A673 (cell line): ENCODE measurements at regions not wholly inside any gene's neighbourhood (a gene's known extent, or its start where the extent isn't known, plus 50 kb on each side); places are given as distances from the start of the nearest gene placed in this dataset.

Experiments used
- BruUV-seq: library from RNA; stranded (reverse); fragments of 400-500 nt; replicated peaks from 2 replicates; lab custom pipeline; 2021; lab: Mats Ljungman, UMichigan
- CTCF ChIA-PET: fragments of 300-600 bp; sonication (Branson Sonifier 250); formaldehyde crosslinking; loops from one replicate; lab custom pipeline; 2022; ENCODE audit warnings: antibody characterized with exemption; lab: Charles Lee
- POLR2A ChIA-PET: fragments of 300-600 bp; sonication (Branson Sonifier 250); formaldehyde crosslinking; loops from one replicate; lab custom pipeline; 2022; ENCODE audit warnings: antibody characterized with exemption; ENCODE audit not compliant: low non-redundant PET; lab: Charles Lee
- DNase-seq: peaks from one replicate; pipeline ENCODE4 v3.0.0-alpha.2; 2015; ENCODE audit warnings: low spot score
- H3K27ac ChIP-seq: fragments of 200-600 bp; sonication (generic); 2 replicates; pipeline ENCODE4 v1.5.1; 2016; ENCODE audit warnings: mixed run types, low read depth, mild to moderate bottlenecking, mixed read lengths, antibody characterized with exemption, low read length; ENCODE audit not compliant: poor library complexity, severe bottlenecking
- H3K27me3 ChIP-seq: fragments of 200-600 bp; sonication (generic); replicated peaks from 2 replicates; pipeline ENCODE4 v1.6.1; 2017; ENCODE audit warnings: mixed run types, low read depth, mild to moderate bottlenecking, mixed read lengths, antibody characterized with exemption, low read length; ENCODE audit not compliant: insufficient read depth, poor library complexity
- H3K36me3 ChIP-seq: fragments of 200-600 bp; sonication (generic); 2 replicates; pipeline ENCODE4 v1.6.1; 2016; ENCODE audit warnings: mixed run types, mild to moderate bottlenecking, mixed read lengths, antibody characterized with exemption, low read length; ENCODE audit not compliant: insufficient read depth, poor library complexity, severe bottlenecking
- H3K4me1 ChIP-seq: fragments of 200-600 bp; sonication (generic); 2 replicates; pipeline ENCODE4 v1.6.1; 2017; ENCODE audit warnings: mixed run types, mild to moderate bottlenecking, mixed read lengths, antibody characterized with exemption, low read length; ENCODE audit not compliant: insufficient read depth, poor library complexity, severe bottlenecking
- H3K4me3 ChIP-seq: fragments of 200-600 bp; sonication (generic); 2 replicates; pipeline ENCODE4 v1.5.1; 2016; ENCODE audit warnings: low read depth, mixed run types, mild to moderate bottlenecking, mixed read lengths, low read length; ENCODE audit not compliant: poor library complexity, severe bottlenecking
- H3K9me3 ChIP-seq: fragments of 200-600 bp; sonication (generic); 2 replicates; pipeline ENCODE4 v1.6.1; 2016; ENCODE audit warnings: mixed run types, low read depth, mild to moderate bottlenecking, mixed read lengths, antibody characterized with exemption, low read length; ENCODE audit not compliant: poor library complexity, severe bottlenecking
- CTCF ChIP-seq: fragments of 300-800, 200-600 bp; sonication (generic); conservative IDR thresholded peaks from 2 replicates; pipeline ENCODE4 v1.5.1; 2017; ENCODE audit warnings: low read depth, mild to moderate bottlenecking, antibody characterized with exemption, low read length, moderate library complexity, mixed read lengths
- EZH2 ChIP-seq: fragments of 200-600 bp; sonication (generic); IDR thresholded peaks from 2 replicates; pipeline ENCODE4 v1.6.1; 2017; ENCODE audit warnings: borderline replicate concordance, low read depth, mild to moderate bottlenecking, mixed read lengths, antibody characterized with exemption, low read length; ENCODE audit not compliant: poor library complexity, severe bottlenecking
- intact Hi-C: fragments of 100-400 bp; cut with micrococcal nuclease; formaldehyde crosslinking; loops from one replicate; pipeline ENCODE4 v1.10.0; 2022; ENCODE audit not compliant: unreplicated experiment

- no peak overlapping the region for H3K4me3 ChIP-seq
- no peaks in the 10 kb centered on the region for H3K9me3 ChIP-seq
- POLR2A ChIA-PET, result no interaction called here
- TF ChIP-seq EZH2 (no peak), CTCF (no peak)
- intact Hi-C loops, result no loop called here
- H3K27ac ChIP-seq, result no peak overlapping the region
- H3K4me1 ChIP-seq, result no peaks in the 10 kb centered on the region
- H3K27me3 ChIP-seq, result no peaks in the 10 kb centered on the region
- no peaks in the 10 kb centered on the region for H3K36me3 ChIP-seq
- CTCF ChIA-PET, result no interaction called here
- BruUV-seq, result no TSS peak
- DNase-seq, result no peak
Measured at GRCh38 chr6:127030111-127030510, 88.4 kb upstream of the RSPO3 start.

DNA sequence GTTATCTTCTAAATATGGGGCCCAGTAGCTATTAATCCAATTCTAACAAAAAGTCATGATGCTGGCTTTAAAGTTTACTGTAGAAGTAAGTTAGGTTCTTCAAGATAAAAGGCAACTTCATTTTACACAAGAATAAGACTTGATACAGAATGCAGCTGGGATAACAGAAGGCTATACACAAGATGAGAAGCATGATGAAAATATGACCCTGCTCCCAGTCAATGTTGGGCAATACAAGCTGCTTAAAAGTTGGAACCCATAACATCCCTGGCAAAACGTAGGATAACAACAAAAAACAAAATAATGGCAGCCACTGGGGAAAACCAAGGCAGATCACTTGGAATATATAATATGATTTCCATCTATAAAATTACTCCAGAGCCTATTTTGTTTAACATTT is 87.6 kb upstream of the RSPO3 start:
- intact Hi-C loops, result no loop called here
- DNase-seq, result no peak
- Histone ChIP-seq H3K27ac (no peak overlapping the region), H3K4me3 (no peak overlapping the region), H3K36me3 (no peaks in the 10 kb centered on the region), H3K9me3 (no peaks in the 10 kb centered on the region), H3K4me1 (no peaks in the 10 kb centered on the region), H3K27me3 (no peaks in the 10 kb centered on the region)
- TF ChIP-seq CTCF, result no peak
- POLR2A ChIA-PET, result no interaction called here
- CTCF ChIA-PET, result no interaction called here
- BruUV-seq, result no TSS peak

- no TSS peak for BruUV-seq
- no peak for TF ChIP-seq EZH2
- no peak for TF ChIP-seq CTCF
- POLR2A ChIA-PET, result no interaction called here
- no peaks in the 10 kb centered on the region for H3K9me3 ChIP-seq
- no peaks in the 10 kb centered on the region for H3K27me3 ChIP-seq
- H3K4me3 ChIP-seq, result no peak overlapping the region
- DNase-seq, result no peak
- H3K36me3 ChIP-seq, result no peaks in the 10 kb centered on the region
- H3K27ac ChIP-seq, result no peak overlapping the region
- H3K4me1 ChIP-seq, result no peaks in the 10 kb centered on the region
- CTCF ChIA-PET, result interaction anchor here (0.7 kb wide), 1 partner anchor 12 kb away, joined by 4 read pairs; no protein-coding TSS in a partner anchor
- intact Hi-C loops, result no loop called here
Measured at GRCh38 chr6:127031511-127031910, 87.0 kb upstream of the RSPO3 start.
